ENCODE measurements at regions not wholly inside any gene's neighbourhood (a gene's known extent, or its start where the extent isn't known, plus 50 kb on each side); places are given as distances from the start of the nearest gene placed in this dataset.

- Mint-ChIP-seq H3K4me1 (peaks cover 30% of the 10 kb centered on the region), H3K36me3 (no peaks in the 10 kb centered on the region), H3K4me3 (no peak overlapping the region), H3K27ac (no peak overlapping the region), H3K27me3 (ENCODE audit: insufficient read depth, low read depth) (peaks cover 3% of the 10 kb centered on the region), H3K9me3 (no peaks in the 10 kb centered on the region)
- peaks cover 14% of the 10 kb centered on the region for H3K27me3 ChIP-seq
- H3K27ac ChIP-seq, result no peak overlapping the region
- DNase-seq (ENCODE audit: low spot score), result no peak
- H3K4me2 ChIP-seq, result no peak overlapping the region
- H3K9me3 ChIP-seq (ENCODE audit: low read depth), result no peaks in the 10 kb centered on the region
- H3K4me1 ChIP-seq, result peaks cover 10% of the 10 kb centered on the region
- TF ChIP-seq EZH2phosphoT487 (IDR thresholded peaks at IDR 0.05) (no peak), EZH2 (IDR thresholded peaks at IDR 0.05) (no peak)
- H4K20me1 ChIP-seq (ENCODE audit: low read depth), result no peaks in the 10 kb centered on the region
- no peaks in the 10 kb centered on the region for H3F3A ChIP-seq (ENCODE audit: low read depth)
- no peaks in the 10 kb centered on the region for H3K36me3 ChIP-seq
- no peaks in the 10 kb centered on the region for H3K79me2 ChIP-seq (ENCODE audit: low read depth)
- no peak overlapping the region for H3K9ac ChIP-seq
- H2AFZ ChIP-seq (replicated peaks), result no peak overlapping the region
- H3K4me3 ChIP-seq, result no peak overlapping the region
These were observed 295.6 kb downstream of the ZNF536 start for GRCh38 chr19:30667746-30668145.

- H3K27me3 Mint-ChIP-seq (ENCODE audit: insufficient read depth, low read depth), result peaks cover 3% of the 10 kb centered on the region
- no peak overlapping the region for H3K4me3 ChIP-seq
These were observed 295.0 kb downstream of the ZNF536 start for GRCh38 chr19:30667227-30667626.

GRCh38 chr19:30666301-30666803, 294.2 kb downstream of the ZNF536 start:
- Histone ChIP-seq H3F3A (ENCODE audit: low read depth) (no peaks in the 10 kb centered on the region), H4K20me1 (ENCODE audit: low read depth) (no peaks in the 10 kb centered on the region), H3K4me3 (no peak overlapping the region), H3K27ac (no peak overlapping the region), H3K4me2 (peak overlapping the region; percentile 30), H3K27me3 (peaks cover 14% of the 10 kb centered on the region), H2AFZ (replicated peaks) (no peak overlapping the region), H3K36me3 (no peaks in the 10 kb centered on the region), H3K79me2 (ENCODE audit: low read depth) (no peaks in the 10 kb centered on the region), H3K9me3 (ENCODE audit: low read depth) (no peaks in the 10 kb centered on the region), H3K4me1 (peaks cover 20% of the 10 kb centered on the region), H3K9ac (no peak overlapping the region)
- peak; percentile 80 for DNase-seq (ENCODE audit: low spot score)
- TF ChIP-seq EZH2 (IDR thresholded peaks at IDR 0.05) (no peak), CTCF (IDR thresholded peaks at IDR 0.05) (peak; percentile 98)
- H3K36me3 Mint-ChIP-seq, result no peaks in the 10 kb centered on the region
- H3K4me1 Mint-ChIP-seq, result peaks cover 43% of the 10 kb centered on the region
- H3K27me3 Mint-ChIP-seq (ENCODE audit: insufficient read depth, low read depth), result peaks cover 3% of the 10 kb centered on the region
- no peak overlapping the region for H3K27ac Mint-ChIP-seq
- no peak overlapping the region for H3K4me3 Mint-ChIP-seq
- no peaks in the 10 kb centered on the region for H3K9me3 Mint-ChIP-seq

More at GRCh38 chr19:30667227-30667626, 295.0 kb downstream of the ZNF536 start:
- no peaks in the 10 kb centered on the region for H4K20me1 ChIP-seq (ENCODE audit: low read depth)
- peaks cover 34% of the 10 kb centered on the region for H3K4me1 Mint-ChIP-seq
- DNase-seq (ENCODE audit: low spot score), result no peak
- no peak overlapping the region for H3K9ac ChIP-seq
- H3K27ac ChIP-seq, result no peak overlapping the region
- H3K9me3 Mint-ChIP-seq, result no peaks in the 10 kb centered on the region
- no peak overlapping the region for H3K27ac Mint-ChIP-seq
- H3K36me3 Mint-ChIP-seq, result no peaks in the 10 kb centered on the region
- TF ChIP-seq CTCF (IDR thresholded peaks at IDR 0.05), result no peak
- TF ChIP-seq EZH2 (IDR thresholded peaks at IDR 0.05), result no peak
- TF ChIP-seq EZH2phosphoT487 (IDR thresholded peaks at IDR 0.05), result no peak
- H3K36me3 ChIP-seq, result no peaks in the 10 kb centered on the region
- no peak overlapping the region for H3K4me3 Mint-ChIP-seq
- H3K4me1 ChIP-seq, result peaks cover 15% of the 10 kb centered on the region
- H3K9me3 ChIP-seq (ENCODE audit: low read depth), result no peaks in the 10 kb centered on the region
- peaks cover 14% of the 10 kb centered on the region for H3K27me3 ChIP-seq
- no peaks in the 10 kb centered on the region for H3K79me2 ChIP-seq (ENCODE audit: low read depth)
- no peak overlapping the region for H2AFZ ChIP-seq (replicated peaks)
- H3K4me2 ChIP-seq, result no peak overlapping the region
- H3F3A ChIP-seq (ENCODE audit: low read depth), result no peaks in the 10 kb centered on the region

- no peak overlapping the region for H3K4me3 Mint-ChIP-seq
- no peak overlapping the region for H3K27ac Mint-ChIP-seq
- H2AFZ ChIP-seq (replicated peaks), result no peak overlapping the region
- peaks cover 14% of the 10 kb centered on the region for H3K27me3 ChIP-seq
- no peak for DNase-seq (ENCODE audit: low spot score)
- no peak overlapping the region for H3K4me3 ChIP-seq
- peaks cover 20% of the 10 kb centered on the region for H3K4me1 ChIP-seq
- H3K27ac ChIP-seq, result no peak overlapping the region
- no peaks in the 10 kb centered on the region for H3K27me3 Mint-ChIP-seq (ENCODE audit: insufficient read depth, low read depth)
- H3F3A ChIP-seq (ENCODE audit: low read depth), result no peaks in the 10 kb centered on the region
- no peaks in the 10 kb centered on the region for H3K36me3 Mint-ChIP-seq
- no peaks in the 10 kb centered on the region for H3K9me3 Mint-ChIP-seq
- H3K36me3 ChIP-seq, result no peaks in the 10 kb centered on the region
- no peaks in the 10 kb centered on the region for H3K9me3 ChIP-seq (ENCODE audit: low read depth)
- H3K79me2 ChIP-seq (ENCODE audit: low read depth), result no peaks in the 10 kb centered on the region
- H4K20me1 ChIP-seq (ENCODE audit: low read depth), result no peaks in the 10 kb centered on the region
- H3K4me2 ChIP-seq, result no peak overlapping the region
- no peak for TF ChIP-seq EZH2 (IDR thresholded peaks at IDR 0.05)
- no peak for TF ChIP-seq CTCF (IDR thresholded peaks at IDR 0.05)
- no peak for TF ChIP-seq EZH2phosphoT487 (IDR thresholded peaks at IDR 0.05)
- H3K4me1 Mint-ChIP-seq, result peaks cover 43% of the 10 kb centered on the region
- H3K9ac ChIP-seq, result no peak overlapping the region
These were observed 293.3 kb downstream of the ZNF536 start for GRCh38 chr19:30665449-30665848.

All from neural progenitor cell (in vitro differentiated cells).